ENCODE measurements at regions not wholly inside any gene's neighbourhood (a gene's known extent, or its start where the extent isn't known, plus 50 kb on each side); places are given as distances from the start of the nearest gene placed in this dataset.
"Not testable (repeated sequence)": the region's sequence is repeated elsewhere in the genome, so short reads cannot be mapped to it uniquely, and the experiment has no call there.

GRCh38 chr14:101250336-101250947, 310.9 kb upstream of the DIO3 start:
- DNase-seq (ENCODE audit: low read depth in 4 of 4, low spot score in 2 of 4) = no peak

GRCh38 chr14:101250948-101251811, 310.1 kb upstream of the DIO3 start:
- no peak for DNase-seq (ENCODE audit: low read depth in 4 of 4, low spot score in 2 of 4)

- DNase-seq (ENCODE audit: low read depth in 4 of 4, low spot score in 2 of 4) = no peak
These were observed 309.4 kb upstream of the DIO3 start for GRCh38 chr14:101251812-101252442.

- DNase-seq (ENCODE audit: low read depth in 4 of 4, low spot score in 2 of 4) = no peak
These were observed 308.7 kb upstream of the DIO3 start for GRCh38 chr14:101252443-101253214.

GRCh38 chr14:101253948-101254347, 307.3 kb upstream of the DIO3 start:
- no peak for DNase-seq (ENCODE audit: low read depth in 4 of 4, low spot score in 2 of 4)

GRCh38 chr14:101254805-101255764, 306.2 kb upstream of the DIO3 start:
- no peak for DNase-seq (ENCODE audit: low read depth in 4 of 4, low spot score in 2 of 4)

GRCh38 chr14:101255765-101256125, 305.6 kb upstream of the DIO3 start:
- DNase-seq (ENCODE audit: low read depth in 4 of 4, low spot score in 2 of 4) = no peak

GRCh38 chr14:101256266-101256665, 305.0 kb upstream of the DIO3 start:
- no peak for DNase-seq (ENCODE audit: low read depth in 4 of 4, low spot score in 2 of 4)

GRCh38 chr14:101257551-101257950, 303.7 kb upstream of the DIO3 start:
- DNase-seq (ENCODE audit: low read depth in 4 of 4, low spot score in 2 of 4) = no peak

- no peak for DNase-seq (ENCODE audit: low read depth in 4 of 4, low spot score in 2 of 4)
These were observed 301.5 kb upstream of the DIO3 start for GRCh38 chr14:101259748-101260147.

- not testable (repeated sequence) for DNase-seq (ENCODE audit: low read depth in 4 of 4, low spot score in 2 of 4)
These were observed 294.9 kb upstream of the DIO3 start for GRCh38 chr14:101266441-101266840.

GRCh38 chr14:101273091-101273490, 288.2 kb upstream of the DIO3 start:
- no peak for DNase-seq (ENCODE audit: low read depth in 4 of 4, low spot score in 2 of 4)

- no peak for DNase-seq (ENCODE audit: low read depth in 4 of 4, low spot score in 2 of 4)
These were observed 284.8 kb upstream of the DIO3 start for GRCh38 chr14:101276309-101277091.

- no peak for DNase-seq (ENCODE audit: low read depth in 4 of 4, low spot score in 2 of 4)
These were observed 278.9 kb upstream of the DIO3 start for GRCh38 chr14:101282418-101282817.

GRCh38 chr14:101284711-101285110, 276.6 kb upstream of the DIO3 start:
- DNase-seq (ENCODE audit: low read depth in 4 of 4, low spot score in 2 of 4) = no peak

- DNase-seq (ENCODE audit: low read depth in 4 of 4, low spot score in 2 of 4) = no peak
These were observed 274.9 kb upstream of the DIO3 start for GRCh38 chr14:101286271-101287018.

- peak in 3 of 4 donors; percentile 2 to 15 (median 5) for DNase-seq (ENCODE audit: low read depth in 4 of 4, low spot score in 2 of 4)
These were observed 272.7 kb upstream of the DIO3 start for GRCh38 chr14:101288436-101289229.

Data from left renal cortex interstitium (tissue), 4 donors.